T-helper 2 cell (primary cell): ENCODE measurements at regions not wholly inside any gene's neighbourhood (a gene's known extent, or its start where the extent isn't known, plus 50 kb on each side); places are given as distances from the start of the nearest gene placed in this dataset.

Experiments used
- DNase-seq, 5 experiments: peaks; one replicate each; pipeline versions ENCODE4 v3.0.0 to v3.0.0-alpha.2; 2012 to 2022

GRCh38 chr15:77702211-77702957 lies 69.7 kb upstream of the LINGO1 start:
- no peak for DNase-seq

DNA sequence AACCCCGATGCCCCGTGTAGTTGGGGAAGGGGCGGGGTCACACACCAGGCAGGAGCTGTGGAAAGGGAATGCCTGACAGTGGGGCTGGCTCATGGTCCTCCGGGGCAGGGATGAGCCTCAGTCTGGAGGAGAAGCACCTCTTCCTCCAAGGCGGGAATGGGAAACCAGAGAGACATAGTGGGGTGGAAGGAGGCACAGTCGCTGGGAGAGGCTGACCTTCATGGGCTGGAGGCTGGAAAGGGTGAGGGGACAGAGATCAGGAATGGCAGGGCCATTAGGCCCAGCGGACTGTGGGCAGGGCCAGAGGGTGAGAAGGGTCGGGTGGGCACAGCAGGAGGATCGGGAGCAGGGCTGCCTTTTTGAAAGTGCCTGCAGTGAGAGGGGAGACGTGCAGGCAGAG lies 65.8 kb upstream of the LINGO1 start:
- DNase-seq: no peak

GRCh38 chr15:77697893-77698292 lies 65.2 kb upstream of the LINGO1 start:
- no peak for DNase-seq

DNA sequence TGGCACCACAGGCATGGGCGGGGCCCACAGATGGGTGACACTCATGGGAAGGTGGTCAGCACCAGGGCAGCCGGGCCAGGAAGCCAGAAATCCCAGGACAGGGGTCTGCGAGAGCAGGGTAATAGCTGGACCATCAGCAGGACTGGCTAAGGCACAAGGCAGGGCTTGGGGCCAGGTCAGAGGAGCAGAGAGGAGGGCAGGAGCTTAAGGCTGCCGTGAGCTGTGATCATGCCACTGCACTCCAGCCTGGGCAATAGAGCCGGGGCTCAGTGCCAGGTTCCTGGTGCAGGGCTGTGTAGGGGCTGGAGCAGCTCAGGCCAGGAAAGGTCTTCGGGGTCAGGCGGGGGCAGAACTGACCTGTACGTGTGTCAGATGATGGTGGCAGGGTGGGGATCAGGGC lies 64.2 kb upstream of the LINGO1 start:
- no peak for DNase-seq

DNA sequence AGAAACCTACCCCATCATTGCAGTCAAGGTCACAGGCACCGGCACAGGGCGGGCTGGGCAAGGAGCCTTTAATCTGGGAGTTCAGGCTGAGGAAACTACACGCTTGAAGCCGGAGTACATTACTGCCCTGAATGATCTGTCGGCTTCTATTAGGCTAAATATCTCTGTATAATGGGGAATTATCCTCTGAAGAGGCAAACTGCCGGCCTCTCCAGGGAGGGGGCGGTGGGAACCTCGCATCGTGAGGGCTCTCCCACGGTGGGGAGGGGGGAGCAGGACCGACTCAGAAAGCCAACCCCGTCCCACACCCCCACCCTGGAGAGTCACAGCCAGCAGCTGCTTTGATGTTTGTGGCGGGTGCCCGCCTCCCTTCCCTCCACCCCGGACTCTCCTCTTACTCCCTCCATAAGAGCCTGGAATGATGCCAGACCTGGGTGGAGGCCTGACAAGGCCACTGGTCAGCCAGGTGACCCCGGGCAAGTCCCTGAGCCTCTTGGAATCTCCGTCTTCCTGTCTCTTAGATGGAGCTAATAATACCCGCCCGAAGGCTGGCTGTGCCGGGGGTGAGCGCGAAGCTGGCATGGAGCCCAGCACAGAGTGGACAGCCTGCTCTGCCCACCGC lies 63.4 kb upstream of the LINGO1 start:
- no peak for DNase-seq

- DNase-seq: no peak
Measured at GRCh38 chr15:77695548-77695947, 62.8 kb upstream of the LINGO1 start.

DNA sequence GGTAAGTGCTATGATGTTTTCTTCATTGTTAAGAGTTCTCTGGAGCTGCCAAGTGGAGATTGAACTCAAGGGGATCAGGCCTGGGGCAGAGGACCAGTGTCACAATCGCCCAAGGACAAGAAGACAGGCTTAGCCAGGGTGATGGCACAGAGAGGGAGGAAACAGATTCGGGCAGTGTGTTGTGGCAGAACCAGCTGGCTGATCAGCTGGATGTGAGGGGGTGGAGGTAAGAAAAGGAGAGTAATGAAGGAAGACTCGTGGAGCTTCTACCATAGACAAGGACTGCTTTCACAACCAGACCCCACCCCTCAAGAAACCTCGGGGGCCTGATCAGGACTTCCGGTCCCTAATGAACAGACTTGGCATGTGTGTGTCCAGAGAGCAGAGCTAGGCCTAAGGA lies 60.9 kb upstream of the LINGO1 start:
- no peak for DNase-seq

DNA sequence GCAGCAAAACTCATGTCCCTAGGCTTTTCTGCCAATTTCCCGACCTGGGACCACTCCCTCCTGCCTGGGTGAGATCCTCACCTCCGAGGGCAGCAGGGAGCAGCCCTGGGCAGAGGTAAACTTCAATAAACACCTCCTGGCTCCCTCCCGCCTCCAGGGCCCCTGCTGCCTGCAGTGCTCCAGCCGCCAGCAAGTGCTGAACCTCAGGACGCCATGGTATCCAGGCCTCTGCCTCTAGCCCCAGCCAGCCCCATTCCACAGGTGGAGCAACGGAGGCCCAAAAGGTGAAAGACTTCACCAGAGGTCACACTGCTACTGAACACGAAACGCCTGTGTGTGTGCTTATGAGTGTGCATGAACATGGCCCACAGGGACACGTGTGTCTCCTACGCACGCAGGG lies 59.9 kb upstream of the LINGO1 start:
- DNase-seq: no peak

- DNase-seq: no peak
Measured at GRCh38 chr15:77691607-77692006, 58.9 kb upstream of the LINGO1 start.

GRCh38 chr15:77689821-77690220 lies 57.1 kb upstream of the LINGO1 start:
- DNase-seq: no peak

GRCh38 chr15:77688693-77689092 lies 56.0 kb upstream of the LINGO1 start:
- DNase-seq: no peak

- DNase-seq: no peak
Measured at GRCh38 chr15:77688266-77688665, 55.6 kb upstream of the LINGO1 start.

GRCh38 chr15:77685082-77685815 lies 52.5 kb upstream of the LINGO1 start:
- no peak for DNase-seq

DNA sequence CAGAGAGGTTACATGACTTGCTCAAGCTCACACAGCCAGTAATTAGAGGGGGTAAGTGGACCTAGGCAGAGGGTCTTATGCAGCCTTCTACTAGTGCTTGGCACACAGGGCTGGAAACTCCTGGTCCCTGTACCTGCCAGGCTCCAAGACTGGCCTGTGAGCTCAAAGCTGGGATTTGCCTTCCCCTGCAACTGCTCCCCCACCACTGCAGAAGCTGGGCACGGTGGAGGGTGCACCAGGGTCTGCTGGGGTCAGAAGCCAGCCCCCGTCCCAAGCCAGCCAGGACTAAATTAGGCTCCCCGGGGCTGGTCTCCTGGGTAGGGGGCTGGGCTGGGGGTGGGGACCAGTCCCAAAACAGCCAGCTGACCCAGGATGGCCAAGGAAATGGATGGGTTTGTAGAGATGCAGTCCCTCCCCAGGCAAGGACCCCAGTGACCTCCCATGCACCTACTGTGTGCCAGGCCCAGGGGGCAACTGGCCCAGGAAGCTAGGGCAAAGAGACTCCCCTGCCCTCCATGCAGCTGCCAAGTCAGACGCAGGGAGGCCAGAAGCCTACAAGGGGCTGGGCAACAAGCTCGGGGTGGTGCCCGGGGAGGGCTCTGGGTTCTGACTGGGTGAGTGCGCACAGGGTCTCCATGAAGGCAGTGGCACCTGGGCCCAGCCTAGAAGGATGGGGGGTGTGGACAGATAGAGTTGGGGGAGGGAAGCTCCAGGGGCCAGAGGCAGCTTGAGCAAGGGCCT lies 51.8 kb upstream of the LINGO1 start:
- no peak for DNase-seq

DNA sequence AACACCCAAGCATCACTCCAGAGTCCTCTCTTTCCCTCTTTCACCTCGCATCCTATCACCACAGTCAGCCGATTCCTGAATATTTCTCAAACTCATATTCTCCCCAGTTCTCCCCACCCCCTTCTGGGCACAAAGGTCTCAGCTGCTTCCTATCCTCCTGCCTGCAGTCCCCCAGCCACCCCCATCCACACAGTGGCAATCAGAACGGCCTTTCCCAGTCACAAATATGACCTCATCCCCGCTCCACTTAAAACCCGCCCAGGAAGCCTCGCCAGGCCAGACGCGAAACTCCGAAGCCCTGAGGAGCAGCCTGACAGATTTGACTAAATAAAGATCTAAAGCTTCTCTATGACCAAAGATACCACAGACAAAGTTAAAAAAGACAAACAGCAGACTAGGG lies 49.9 kb upstream of the LINGO1 start:
- no peak for DNase-seq
